A673 (cell line): ENCODE measurements at regions not wholly inside any gene's neighbourhood (a gene's known extent, or its start where the extent isn't known, plus 50 kb on each side); places are given as distances from the start of the nearest gene placed in this dataset.

Experiments
- CTCF ChIP-seq: fragments of 300-800, 200-600 bp; sonication (generic); conservative IDR thresholded peaks from 2 replicates; pipeline ENCODE4 v1.5.1; 2017; ENCODE audit warnings: low read depth, mild to moderate bottlenecking, antibody characterized with exemption, low read length, moderate library complexity, mixed read lengths
- EZH2 ChIP-seq: fragments of 200-600 bp; sonication (generic); IDR thresholded peaks from 2 replicates; pipeline ENCODE4 v1.6.1; 2017; ENCODE audit warnings: borderline replicate concordance, low read depth, mild to moderate bottlenecking, mixed read lengths, antibody characterized with exemption, low read length; ENCODE audit not compliant: poor library complexity, severe bottlenecking

- TF ChIP-seq CTCF = no peak
- no peak for TF ChIP-seq EZH2
These were observed 256.0 kb downstream of the PMP22 start for GRCh38 chr17:15009087-15009486.
